HG03558 (cell line): ENCODE measurements at regions not wholly inside any gene's neighbourhood (a gene's known extent, or its start where the extent isn't known, plus 50 kb on each side); places are given as distances from the start of the nearest gene placed in this dataset.
"Not testable (repeated sequence)": the region's sequence is repeated elsewhere in the genome, so short reads cannot be mapped to it uniquely, and the experiment has no call there.

Experiments
- ATAC-seq: cut with Tn5 transposase; IDR thresholded peaks from one replicate; pipeline ENCODE4 v1.9.1; 2021; ENCODE audit warnings: moderate number of reproducible peaks; ENCODE audit not compliant: unreplicated experiment; ENCODE audit errors: extremely low read depth

DNA sequence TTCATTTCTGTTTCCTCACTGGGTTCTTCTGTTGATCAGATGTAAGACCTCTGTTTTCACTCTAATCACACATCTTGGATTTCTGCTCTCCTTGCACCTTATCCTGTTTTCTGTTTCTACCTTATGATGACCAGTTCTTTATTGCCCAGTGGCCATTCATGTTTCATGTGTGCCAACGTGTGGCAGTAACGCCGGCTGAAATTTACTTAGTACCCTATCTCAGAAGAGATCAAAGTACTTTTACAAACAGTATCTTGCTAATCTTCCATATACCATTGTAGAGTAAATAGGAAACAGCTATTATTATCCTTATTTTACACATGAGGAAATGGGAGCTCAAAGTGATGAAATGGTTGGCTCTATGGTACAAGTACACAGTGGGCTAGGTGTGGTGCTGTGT is 74.0 kb downstream of the GATA3 start:
- ATAC-seq, result no peak

DNA sequence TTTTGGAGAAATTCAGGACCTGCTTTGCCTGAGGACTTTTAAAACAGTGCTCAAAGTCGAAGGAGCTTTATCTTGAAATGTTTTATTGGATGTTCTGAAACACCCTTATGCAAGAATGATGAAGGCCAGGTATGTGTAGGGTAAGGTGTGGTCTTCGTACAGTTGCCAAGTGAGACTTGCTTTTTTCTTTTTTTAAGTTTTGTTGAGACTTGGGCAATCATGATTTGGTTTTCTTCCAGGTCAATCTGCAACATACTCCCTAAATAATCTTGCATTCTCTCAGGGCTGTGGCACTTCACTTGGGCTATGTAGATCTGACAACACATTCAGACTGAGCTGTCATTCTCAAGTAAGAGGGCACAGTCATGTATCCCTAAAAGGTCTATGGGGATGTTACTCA is 75.0 kb downstream of the GATA3 start:
- no peak for ATAC-seq

DNA sequence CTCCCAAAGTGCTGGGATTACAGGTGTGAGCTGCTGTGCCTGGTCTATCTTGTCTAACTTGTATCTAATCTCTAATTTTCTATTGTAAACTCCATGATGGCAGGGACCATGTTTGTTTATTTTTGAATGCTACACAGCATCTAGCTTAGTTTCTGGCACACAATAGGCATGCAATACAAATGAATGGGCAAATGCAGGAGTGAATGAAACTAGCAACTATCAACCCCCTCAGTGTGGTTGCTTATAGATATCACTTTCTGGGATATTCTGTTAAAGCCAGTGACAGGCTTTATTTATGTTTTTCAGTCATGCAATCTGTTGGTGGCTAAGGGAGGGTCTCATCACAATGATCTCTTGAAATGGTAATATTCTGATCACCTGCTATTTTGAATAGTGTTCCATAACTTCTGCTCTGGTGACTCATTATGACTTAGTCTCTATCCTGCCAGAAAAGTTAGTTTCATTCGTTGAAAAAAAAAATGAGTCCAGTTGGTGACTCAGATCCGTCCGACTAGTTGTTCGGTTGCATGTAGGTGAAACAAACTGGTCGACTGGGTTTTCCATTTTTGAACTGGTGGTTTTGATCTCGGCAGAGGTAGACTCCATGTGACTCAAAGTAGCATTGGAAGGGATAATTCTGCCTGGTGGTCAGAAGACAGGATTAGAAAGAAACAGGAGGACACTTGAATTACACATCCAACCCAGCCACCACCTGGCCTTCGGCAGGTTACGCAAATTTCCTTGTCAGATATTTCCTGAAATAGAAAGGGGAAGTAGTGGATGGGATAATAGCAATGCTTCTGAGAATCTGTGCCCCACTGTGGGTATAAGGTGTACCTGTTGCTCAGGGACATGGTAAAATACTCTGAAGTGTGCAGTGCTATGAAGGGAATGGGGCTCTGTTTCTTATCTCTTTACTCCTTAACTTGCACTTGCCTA is 76.8 kb downstream of the GATA3 start:
- ATAC-seq, result peak; percentile 72

GRCh38 chr10:8133146-8133545 is 78.7 kb downstream of the GATA3 start:
- ATAC-seq, result peak; percentile 44

GRCh38 chr10:8136736-8137135 is 82.2 kb downstream of the GATA3 start:
- ATAC-seq, result no peak

DNA sequence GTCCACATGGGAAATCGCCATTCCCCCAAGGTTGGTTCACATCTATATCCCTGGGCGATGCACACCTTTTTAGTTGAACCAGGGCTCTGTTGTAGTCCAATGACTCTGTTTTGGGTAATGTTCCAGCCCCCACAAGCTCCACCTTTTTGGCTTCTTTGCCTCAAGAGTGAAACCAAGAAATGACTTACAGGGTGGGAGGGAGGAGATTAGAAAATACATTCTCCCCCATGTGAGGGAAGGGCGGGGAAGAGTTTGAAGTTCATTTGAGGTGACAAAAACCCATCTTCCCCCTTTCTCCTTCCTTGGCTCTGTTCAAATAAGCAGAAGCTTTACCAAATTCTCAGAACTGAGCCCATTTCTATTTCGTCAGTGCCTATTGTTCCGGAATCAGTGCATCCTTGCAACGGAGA is 82.8 kb downstream of the GATA3 start:
- no peak for ATAC-seq

GRCh38 chr10:8137726-8138125 is 83.2 kb downstream of the GATA3 start:
- ATAC-seq, result no peak

DNA sequence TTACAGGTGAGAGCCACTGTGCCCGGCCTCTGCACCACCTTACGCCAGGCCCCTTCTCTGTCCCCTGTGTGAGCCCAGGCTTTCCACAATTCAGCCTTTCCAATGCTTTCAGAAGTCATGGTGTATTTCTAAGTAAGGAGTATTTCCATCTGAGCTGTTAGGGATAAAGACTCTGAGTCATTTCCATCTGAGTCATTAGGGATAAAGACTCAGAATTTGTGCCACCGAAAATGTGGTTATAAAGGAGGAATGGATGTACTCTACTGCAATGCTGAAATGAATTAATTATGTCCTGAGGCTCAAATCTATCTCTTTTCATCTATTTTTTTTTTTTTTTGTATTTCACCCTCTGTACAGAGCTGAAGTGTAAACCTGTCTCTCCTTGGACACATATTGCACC is 84.0 kb downstream of the GATA3 start:
- no peak for ATAC-seq

- no peak for ATAC-seq
Observed at GRCh38 chr10:8144496-8144895, 90.0 kb downstream of the GATA3 start.

DNA sequence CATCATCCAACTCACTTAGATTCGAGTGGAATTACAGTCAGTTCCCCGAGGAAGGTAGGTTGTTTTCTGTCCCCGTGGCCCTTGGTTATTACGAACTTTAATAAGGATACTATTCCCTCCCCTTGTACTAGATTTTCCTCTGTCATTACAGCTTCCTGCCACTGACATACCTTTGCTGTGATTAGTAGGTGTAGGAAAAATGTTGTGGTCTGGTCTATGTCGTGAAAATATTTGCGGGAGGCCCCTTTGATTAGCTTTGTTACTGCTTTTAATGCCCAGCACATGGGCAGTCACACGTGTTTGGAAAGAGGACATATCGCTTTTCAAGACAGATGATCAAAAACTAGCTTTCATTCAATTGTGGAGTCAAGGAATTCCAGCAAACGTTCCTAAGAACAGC is 92.2 kb downstream of the GATA3 start:
- no peak for ATAC-seq

DNA sequence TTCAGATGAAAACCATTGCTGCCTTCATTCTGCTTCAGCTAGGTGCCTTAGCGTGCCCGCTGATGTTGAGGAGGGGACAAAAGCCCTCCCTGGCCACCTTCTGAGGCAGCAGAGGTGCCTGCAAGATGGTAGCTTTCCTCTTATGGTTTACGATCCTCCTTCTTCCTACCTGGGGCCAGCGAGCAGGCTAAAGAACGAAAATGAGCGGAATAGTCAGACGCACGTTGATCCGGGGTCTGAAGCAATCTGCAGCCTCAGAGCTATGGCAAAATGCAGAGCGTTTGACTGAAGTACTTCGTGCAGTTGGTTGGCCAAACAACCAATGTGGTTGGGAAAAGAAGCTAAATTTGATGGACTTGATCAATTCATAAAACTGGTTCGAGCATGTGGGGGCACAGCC is 95.5 kb downstream of the GATA3 start:
- no peak for ATAC-seq

DNA sequence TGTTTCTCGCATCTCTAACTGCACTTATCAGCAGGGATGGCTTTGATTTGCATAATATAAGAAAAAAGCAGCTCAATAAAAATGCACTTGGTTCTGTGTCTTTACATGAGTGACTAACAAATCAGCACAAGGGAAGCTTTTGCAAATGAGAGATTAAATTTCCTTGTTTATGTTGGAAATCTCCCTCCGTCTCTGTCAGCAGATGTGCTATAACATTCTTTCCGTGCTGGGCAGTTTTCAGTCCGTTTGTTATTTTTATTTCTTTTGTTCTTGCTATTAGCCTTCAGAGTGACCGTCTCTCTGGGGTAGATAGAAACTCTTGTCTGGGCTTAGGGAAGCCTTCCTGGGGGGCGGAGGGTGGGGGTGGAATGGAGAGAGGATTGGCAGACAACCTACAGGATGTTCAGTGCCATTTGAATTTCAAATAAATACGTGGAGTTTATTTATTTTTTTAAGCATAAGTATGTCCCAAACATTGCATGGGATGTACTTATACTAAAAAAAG is 96.0 kb downstream of the GATA3 start:
- no peak for ATAC-seq

GRCh38 chr10:8151086-8151485 is 96.6 kb downstream of the GATA3 start:
- ATAC-seq, result no peak

DNA sequence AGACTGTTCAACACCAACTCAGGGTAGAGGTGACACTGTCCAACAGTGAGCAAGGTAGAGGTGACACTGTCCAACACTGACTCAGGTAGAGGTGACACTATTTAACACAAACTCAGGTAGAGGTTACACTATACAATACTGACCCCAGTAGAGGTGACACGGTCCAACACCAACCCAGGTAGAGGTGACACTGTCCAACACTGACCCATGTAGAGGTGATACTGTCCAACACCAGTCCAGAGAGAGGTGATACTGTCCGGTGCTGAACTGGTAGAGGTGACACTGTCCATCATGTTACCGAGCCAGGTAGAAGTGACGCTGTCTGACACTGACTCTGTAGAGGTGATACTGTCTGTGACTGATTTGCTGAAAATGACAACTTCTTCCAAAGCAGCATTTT is 102.4 kb downstream of the GATA3 start:
- no peak for ATAC-seq

GRCh38 chr10:8158193-8159071 is 103.9 kb downstream of the GATA3 start:
- ATAC-seq, result no peak

- ATAC-seq, result no peak
Observed at GRCh38 chr10:8159341-8160165, 105.1 kb downstream of the GATA3 start.

GRCh38 chr10:8163824-8164223 is 109.3 kb downstream of the GATA3 start:
- ATAC-seq, result no peak

GRCh38 chr10:8164640-8165039 is 110.2 kb downstream of the GATA3 start:
- not testable (repeated sequence) for ATAC-seq

DNA sequence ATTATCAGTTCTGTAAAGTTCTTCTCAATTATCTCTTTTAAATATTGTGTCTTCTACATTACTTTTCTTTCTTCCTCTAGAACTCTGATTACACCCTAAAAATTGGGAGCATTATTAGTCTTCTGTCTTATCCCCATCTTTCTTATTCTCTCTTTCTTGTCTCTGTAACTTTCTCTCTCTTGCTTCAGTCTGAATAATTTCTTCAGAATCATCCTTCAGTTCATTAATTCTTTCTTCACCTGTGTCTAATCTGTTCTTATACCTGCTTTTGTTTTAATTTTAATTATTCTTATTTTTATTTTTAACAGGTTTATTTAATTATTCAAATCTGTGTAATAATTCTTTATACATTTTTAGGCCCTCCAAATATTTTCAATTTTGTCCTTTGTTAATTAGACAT is 114.3 kb downstream of the GATA3 start:
- no peak for ATAC-seq

GRCh38 chr10:8171008-8171407 is 116.5 kb downstream of the GATA3 start:
- ATAC-seq, result no peak
